Upper lobe of left lung (tissue), 6 donors: ENCODE measurements at regions not wholly inside any gene's neighbourhood (a gene's known extent, or its start where the extent isn't known, plus 50 kb on each side); places are given as distances from the start of the nearest gene placed in this dataset.
A peak's percentile ranks its signal among the peaks of the same experiment; 100 is the strongest.

ENCODE experiments used
- ATAC-seq, 2 donors: fragments of 200-7000 bp; cut with Tn5 transposase; one replicate each; pipeline ENCODE4 v1.9.1; 2022; ENCODE audit warnings: mild to moderate bottlenecking in 2 of 2, moderate library complexity in 2 of 2; ENCODE audit not compliant: low FRiP score in 2 of 2
- DNase-seq, 2 donors: peaks; one replicate each; pipeline ENCODE4 v3.0.0-alpha.2; 2019 to 2020
- H3K27ac ChIP-seq, 4 donors: fragments of 200-600 bp; sonication (generic); one replicate each; pipeline ENCODE4 v1.5.1; 2016 to 2019
- H3K27me3 ChIP-seq, 4 donors: fragments of 200-600 bp; sonication (generic); one replicate each; pipeline ENCODE4 v1.5.1; 2017 to 2019
- H3K36me3 ChIP-seq, 4 donors: fragments of 200-600 bp; sonication (generic); one replicate each; pipeline ENCODE4 v1.5.1; 2016 to 2019
- H3K4me1 ChIP-seq, 4 donors: fragments of 200-600 bp; sonication (generic); one replicate each; pipeline ENCODE4 v1.5.1; 2018 to 2019
- H3K4me3 ChIP-seq, 4 donors: fragments of 200-600 bp; sonication (generic); one replicate each; pipeline ENCODE4 v1.5.1; 2017 to 2019; ENCODE audit warnings: mild to moderate bottlenecking in 2 of 4, moderate library complexity in 1 of 4
- H3K9me3 ChIP-seq, 4 donors: fragments of 200-600 bp; sonication (generic); one replicate each; pipeline ENCODE4 v1.5.1; 2018 to 2019
- EP300 ChIP-seq, 4 donors: sonication (generic); formaldehyde crosslinking; IDR thresholded peaks; one replicate each; pipeline ENCODE4 v1.5.1; 2017; ENCODE audit warnings: antibody characterized with exemption in 4 of 4, control low read depth in 2 of 4
- POLR2A ChIP-seq, 4 donors: fragments of 450-650 bp; IDR thresholded peaks; one replicate each; pipeline ENCODE4 v1.5.1; 2016 to 2017; ENCODE audit warnings: antibody characterized with exemption in 4 of 4, mild to moderate bottlenecking in 2 of 4
- POLR2AphosphoS5 ChIP-seq, 2 donors: sonication (generic); formaldehyde crosslinking; IDR thresholded peaks; one replicate each; pipeline ENCODE4 v1.5.1; 2017; ENCODE audit warnings: antibody characterized with exemption in 2 of 2
- WGBS, 2 donors: methylation state at CpG; one replicate each; pipeline ENCODE4 v1.1.5; 2017 to 2018; 5-methylcytosine and 5-hydroxymethylcytosine counted together
- TF ChIP-seq, protein P1 (sequence below), 6 experiments: fragments of 450-650 bp in 4 of 6; fragments of 200-600 bp in 2 of 6; sonication (generic) in 2 of 6; IDR thresholded peaks; one replicate each; pipeline ENCODE4 v1.5.1; 2016 to 2019; ENCODE audit warnings: antibody characterized with exemption in 6 of 6
- donor health status: DM: no; HTN: no; CAD: no; lungs with moderate emphysema.
- donor health status: DM: no; HTN: yes; CAD: no; lungs with severe emphysema.

DNA sequence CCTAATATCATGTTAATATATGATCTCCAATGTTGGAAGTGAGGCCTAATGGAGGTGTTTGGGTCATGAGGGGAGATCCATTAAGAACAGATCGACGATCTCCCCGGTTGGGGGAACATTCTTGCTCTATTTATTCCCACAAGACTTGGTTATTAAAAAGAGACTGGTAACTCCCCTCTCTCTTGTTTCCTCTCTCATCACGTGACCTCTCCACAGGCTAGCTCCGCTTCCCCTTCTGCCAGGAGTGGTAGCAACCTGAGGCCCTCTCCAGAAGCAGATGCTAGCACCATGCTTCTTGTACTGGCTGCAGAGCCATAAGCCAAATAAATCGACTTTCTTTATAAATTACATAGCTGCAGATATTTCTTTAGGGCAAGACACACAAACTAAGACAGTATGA is 794.4 kb downstream of the MTRR start:
- Histone ChIP-seq H3K4me1 (no peaks in the 10 kb centered on the region), H3K27me3 (no peaks in the 10 kb centered on the region), H3K4me3 (no peak overlapping the region), H3K36me3 (no peaks in the 10 kb centered on the region), H3K27ac (no peak overlapping the region), H3K9me3 (no peaks in the 10 kb centered on the region)
- no peak for ATAC-seq
- TF ChIP-seq, protein P1, sequence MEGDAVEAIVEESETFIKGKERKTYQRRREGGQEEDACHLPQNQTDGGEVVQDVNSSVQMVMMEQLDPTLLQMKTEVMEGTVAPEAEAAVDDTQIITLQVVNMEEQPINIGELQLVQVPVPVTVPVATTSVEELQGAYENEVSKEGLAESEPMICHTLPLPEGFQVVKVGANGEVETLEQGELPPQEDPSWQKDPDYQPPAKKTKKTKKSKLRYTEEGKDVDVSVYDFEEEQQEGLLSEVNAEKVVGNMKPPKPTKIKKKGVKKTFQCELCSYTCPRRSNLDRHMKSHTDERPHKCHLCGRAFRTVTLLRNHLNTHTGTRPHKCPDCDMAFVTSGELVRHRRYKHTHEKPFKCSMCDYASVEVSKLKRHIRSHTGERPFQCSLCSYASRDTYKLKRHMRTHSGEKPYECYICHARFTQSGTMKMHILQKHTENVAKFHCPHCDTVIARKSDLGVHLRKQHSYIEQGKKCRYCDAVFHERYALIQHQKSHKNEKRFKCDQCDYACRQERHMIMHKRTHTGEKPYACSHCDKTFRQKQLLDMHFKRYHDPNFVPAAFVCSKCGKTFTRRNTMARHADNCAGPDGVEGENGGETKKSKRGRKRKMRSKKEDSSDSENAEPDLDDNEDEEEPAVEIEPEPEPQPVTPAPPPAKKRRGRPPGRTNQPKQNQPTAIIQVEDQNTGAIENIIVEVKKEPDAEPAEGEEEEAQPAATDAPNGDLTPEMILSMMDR (IDR thresholded peaks at IDR 0.05): no peak
- TF ChIP-seq POLR2AphosphoS5 (IDR thresholded peaks at IDR 0.05): no peak
- TF ChIP-seq POLR2A (IDR thresholded peaks at IDR 0.05): no peak
- TF ChIP-seq EP300 (IDR thresholded peaks at IDR 0.05): no peak
- no peak for DNase-seq
- 80 to 87% methylated on average over 6 of the region's 6 CpGs for WGBS, 2 donors

DNA sequence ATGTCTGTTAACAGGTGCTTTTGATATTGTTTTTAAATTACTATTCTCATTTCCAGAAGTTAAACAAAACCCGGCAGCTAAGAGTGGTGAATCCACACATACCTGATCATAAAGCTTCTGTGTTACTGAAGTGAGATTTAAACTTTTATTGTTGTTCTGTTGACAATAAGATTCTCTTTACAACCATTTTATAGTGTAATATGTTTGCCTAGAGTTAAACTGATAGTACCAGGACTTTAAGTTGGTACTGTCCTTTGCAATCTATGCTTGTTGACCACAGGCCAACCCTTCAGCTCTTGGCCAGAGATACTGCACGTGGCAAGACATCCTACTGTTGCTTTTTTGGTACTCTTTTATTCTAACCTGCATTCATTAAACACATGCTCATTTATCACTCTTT is 806.2 kb downstream of the MTRR start:
- Histone ChIP-seq H3K36me3 (no peaks in the 10 kb centered on the region), H3K27me3 (no peaks in the 10 kb centered on the region), H3K9me3 (no peaks in the 10 kb centered on the region), H3K27ac (no peak overlapping the region), H3K4me3 (no peak overlapping the region), H3K4me1 (no peaks in the 10 kb centered on the region)
- DNase-seq (no peak), ATAC-seq (no peak)
- TF ChIP-seq POLR2A (IDR thresholded peaks at IDR 0.05) (no peak), EP300 (IDR thresholded peaks at IDR 0.05) (no peak), POLR2AphosphoS5 (IDR thresholded peaks at IDR 0.05) (no peak)
- TF ChIP-seq, protein P1 (IDR thresholded peaks at IDR 0.05): no peak
- WGBS, 2 donors: 47 to 70% methylated on average over 2 of the region's 2 CpGs

- Histone ChIP-seq H3K4me3 (no peak overlapping the region), H3K27ac (no peak overlapping the region), H3K9me3 (no peaks in the 10 kb centered on the region), H3K36me3 (no peaks in the 10 kb centered on the region), H3K27me3 (no peaks in the 10 kb centered on the region), H3K4me1 (no peaks in the 10 kb centered on the region)
- DNase-seq (no peak), ATAC-seq (peak in 1 of 2 donors; percentile 30)
- 44 to 56% methylated on average over 3 of the region's 3 CpGs for WGBS, 2 donors
- TF ChIP-seq POLR2AphosphoS5 (IDR thresholded peaks at IDR 0.05) (peak; percentile 42 to 62), EP300 (IDR thresholded peaks at IDR 0.05) (peak in 1 of 4 donors; percentile 16), POLR2A (IDR thresholded peaks at IDR 0.05) (no peak)
- TF ChIP-seq, protein P1 (IDR thresholded peaks at IDR 0.05): no peak
These were observed 807.7 kb downstream of the MTRR start for GRCh38 chr5:8676695-8677094.

DNA sequence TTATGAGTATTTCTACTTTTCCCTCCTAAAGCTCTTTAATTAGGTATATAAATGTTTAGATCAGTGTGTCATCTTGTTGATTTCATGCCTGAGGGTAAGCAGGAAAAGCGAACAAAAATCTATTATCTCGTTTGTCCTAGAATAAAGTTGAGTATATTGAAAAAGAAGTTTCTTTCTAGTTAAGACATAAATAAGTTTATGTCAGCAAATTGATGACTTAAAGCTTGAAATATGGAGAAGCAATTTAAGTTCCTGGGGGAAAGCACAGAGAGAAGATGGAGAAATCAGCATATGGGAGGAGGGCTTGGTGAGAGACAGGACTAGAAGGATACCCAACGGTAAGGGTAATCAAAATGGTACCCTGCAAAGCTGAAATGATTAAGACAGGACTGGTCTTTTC is 813.4 kb downstream of the MTRR start:
- H3K4me1 ChIP-seq: no peaks in the 10 kb centered on the region
- DNase-seq: no peak
- no peaks in the 10 kb centered on the region for H3K9me3 ChIP-seq
- no peak overlapping the region for H3K4me3 ChIP-seq
- no peaks in the 10 kb centered on the region for H3K36me3 ChIP-seq
- TF ChIP-seq POLR2A (IDR thresholded peaks at IDR 0.05) (no peak), POLR2AphosphoS5 (IDR thresholded peaks at IDR 0.05) (no peak)
- ATAC-seq: no peak
- 83 to 85% methylated on average over 3 of the region's 3 CpGs for WGBS, 2 donors
- H3K27ac ChIP-seq: no peak overlapping the region
- no peaks in the 10 kb centered on the region for H3K27me3 ChIP-seq

DNA sequence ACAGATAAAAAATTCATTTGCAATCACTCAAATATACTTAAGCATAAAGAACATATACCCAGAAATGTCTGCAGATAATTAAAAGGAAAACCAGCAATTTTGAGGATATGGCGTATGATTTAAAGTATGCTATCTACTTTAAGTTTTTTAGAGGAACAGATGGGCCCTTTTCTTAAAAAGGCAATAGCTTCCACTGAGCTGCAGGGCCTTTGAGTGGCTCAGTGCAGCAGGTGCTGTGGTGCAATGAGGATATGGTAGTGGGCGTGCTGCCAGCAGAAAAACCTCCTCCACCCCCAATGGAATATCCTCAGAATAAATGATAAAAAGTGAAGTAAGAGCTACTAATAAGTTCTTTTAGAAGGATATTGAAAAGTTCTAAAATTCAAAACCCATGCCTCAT is 814.5 kb downstream of the MTRR start:
- WGBS, 2 donors: 67 to 78% methylated on average over 2 of the region's 2 CpGs
- Histone ChIP-seq H3K27me3 (no peaks in the 10 kb centered on the region), H3K9me3 (no peaks in the 10 kb centered on the region), H3K4me3 (no peak overlapping the region), H3K27ac (no peak overlapping the region), H3K4me1 (no peaks in the 10 kb centered on the region), H3K36me3 (no peaks in the 10 kb centered on the region)
- no peak for DNase-seq
- no peak for ATAC-seq
- TF ChIP-seq POLR2AphosphoS5 (IDR thresholded peaks at IDR 0.05) (no peak), EP300 (IDR thresholded peaks at IDR 0.05) (no peak), POLR2A (IDR thresholded peaks at IDR 0.05) (no peak)
- TF ChIP-seq, protein P1 (IDR thresholded peaks at IDR 0.05): no peak
